Skeletal muscle satellite cell (primary cell): ENCODE measurements at regions not wholly inside any gene's neighbourhood (a gene's known extent, or its start where the extent isn't known, plus 50 kb on each side); places are given as distances from the start of the nearest gene placed in this dataset.
"Not testable (repeated sequence)": the region's sequence is repeated elsewhere in the genome, so short reads cannot be mapped to it uniquely, and the experiment has no call there.

Experiments used
- H3K27me3 ChIP-seq: 2 replicates; pipeline ENCODE4 v1.7.0; 2013; ENCODE audit warnings: low read length; ENCODE audit not compliant: control insufficient read depth, insufficient read depth
- H3K36me3 ChIP-seq: 2 replicates; pipeline ENCODE4 v1.7.0; 2013; ENCODE audit warnings: mild to moderate bottlenecking, control low read depth, low read length; ENCODE audit not compliant: insufficient read depth
- H3K4me1 ChIP-seq: 2 replicates; pipeline ENCODE4 v1.7.0; 2013; ENCODE audit warnings: low read length; ENCODE audit not compliant: control insufficient read depth, insufficient read depth
- H3K4me2 ChIP-seq: 2 replicates; pipeline ENCODE4 v1.7.0; 2013; ENCODE audit warnings: mild to moderate bottlenecking, low read length
- H3K4me3 ChIP-seq: 2 replicates; pipeline ENCODE4 v1.7.0; 2013; ENCODE audit warnings: low read length
- H3K9ac ChIP-seq: 2 replicates; pipeline ENCODE4 v1.7.0; 2013; ENCODE audit warnings: mild to moderate bottlenecking, low read depth, low read length, moderate library complexity
- H3K9me3 ChIP-seq: replicated peaks from 2 replicates; pipeline ENCODE4 v1.7.0; 2013; ENCODE audit warnings: mild to moderate bottlenecking, control low read depth, low read length

GRCh38 chr2:38465789-38466127 lies 88.7 kb upstream of the ATL2 start:
- H3K9ac ChIP-seq = no peak overlapping the region
- H3K4me2 ChIP-seq = no peak overlapping the region

GRCh38 chr2:38464971-38465788 lies 88.1 kb upstream of the ATL2 start:
- peaks cover 38% of the 10 kb centered on the region for H3K27me3 ChIP-seq
- H3K36me3 ChIP-seq = no peaks in the 10 kb centered on the region
- no peak overlapping the region for H3K4me3 ChIP-seq
- H3K9ac ChIP-seq = no peak overlapping the region
- H3K4me2 ChIP-seq = no peak overlapping the region
- peaks cover 3% of the 10 kb centered on the region for H3K4me1 ChIP-seq
- no peaks in the 10 kb centered on the region for H3K9me3 ChIP-seq

More at GRCh38 chr2:38465789-38466127, 88.7 kb upstream of the ATL2 start:
- Histone ChIP-seq H3K36me3 (no peaks in the 10 kb centered on the region), H3K4me3 (no peak overlapping the region), H3K9me3 (no peaks in the 10 kb centered on the region), H3K4me1 (peaks cover 3% of the 10 kb centered on the region), H3K27me3 (peaks cover 44% of the 10 kb centered on the region)

GRCh38 chr2:38463752-38464151 lies 86.7 kb upstream of the ATL2 start:
- Histone ChIP-seq H3K27me3 (peaks cover 26% of the 10 kb centered on the region), H3K9ac (no peak overlapping the region)

GRCh38 chr2:38462121-38462661 lies 85.1 kb upstream of the ATL2 start:
- Histone ChIP-seq H3K9ac (no peak overlapping the region), H3K4me1 (peaks cover 3% of the 10 kb centered on the region)

More at GRCh38 chr2:38463752-38464151, 86.7 kb upstream of the ATL2 start:
- H3K36me3 ChIP-seq = no peaks in the 10 kb centered on the region
- peaks cover 3% of the 10 kb centered on the region for H3K4me1 ChIP-seq
- H3K9me3 ChIP-seq = no peaks in the 10 kb centered on the region
- H3K4me2 ChIP-seq = no peak overlapping the region
- H3K4me3 ChIP-seq = no peak overlapping the region

GRCh38 chr2:38461470-38461869 lies 84.4 kb upstream of the ATL2 start:
- no peak overlapping the region for H3K4me3 ChIP-seq
- H3K9me3 ChIP-seq = no peaks in the 10 kb centered on the region
- peaks cover 30% of the 10 kb centered on the region for H3K27me3 ChIP-seq
- H3K9ac ChIP-seq = no peak overlapping the region
- no peaks in the 10 kb centered on the region for H3K36me3 ChIP-seq
- no peak overlapping the region for H3K4me2 ChIP-seq
- peaks cover 3% of the 10 kb centered on the region for H3K4me1 ChIP-seq

More at GRCh38 chr2:38462121-38462661, 85.1 kb upstream of the ATL2 start:
- Histone ChIP-seq H3K4me3 (no peak overlapping the region), H3K36me3 (no peaks in the 10 kb centered on the region), H3K4me2 (no peak overlapping the region), H3K27me3 (peaks cover 31% of the 10 kb centered on the region), H3K9me3 (no peaks in the 10 kb centered on the region)

- Histone ChIP-seq H3K9ac (no peak overlapping the region), H3K4me1 (peaks cover 3% of the 10 kb centered on the region), H3K4me3 (no peak overlapping the region), H3K4me2 (no peak overlapping the region), H3K9me3 (no peaks in the 10 kb centered on the region), H3K27me3 (peaks cover 41% of the 10 kb centered on the region), H3K36me3 (no peaks in the 10 kb centered on the region)
These were observed 83.2 kb upstream of the ATL2 start for GRCh38 chr2:38460313-38460712.

GRCh38 chr2:38454081-38454480 lies 77.0 kb upstream of the ATL2 start:
- Histone ChIP-seq H3K4me2 (no peak overlapping the region), H3K9me3 (no peaks in the 10 kb centered on the region), H3K4me1 (no peaks in the 10 kb centered on the region), H3K9ac (no peak overlapping the region), H3K36me3 (no peaks in the 10 kb centered on the region), H3K4me3 (no peak overlapping the region), H3K27me3 (peaks cover 61% of the 10 kb centered on the region)

GRCh38 chr2:38451778-38452177 lies 74.7 kb upstream of the ATL2 start:
- H3K4me2 ChIP-seq, H3K36me3 ChIP-seq, H3K4me1 ChIP-seq, H3K9me3 ChIP-seq, H3K4me3 ChIP-seq, H3K9ac ChIP-seq: not testable (repeated sequence)
- peaks cover 60% of the 10 kb centered on the region for H3K27me3 ChIP-seq

- Histone ChIP-seq H3K4me2 (no peak overlapping the region), H3K27me3 (peaks cover 62% of the 10 kb centered on the region), H3K4me1 (no peaks in the 10 kb centered on the region), H3K9ac (no peak overlapping the region), H3K9me3 (no peaks in the 10 kb centered on the region), H3K36me3 (no peaks in the 10 kb centered on the region), H3K4me3 (no peak overlapping the region)
These were observed 73.4 kb upstream of the ATL2 start for GRCh38 chr2:38450509-38450908.

- H3K9ac ChIP-seq = no peak overlapping the region
- no peaks in the 10 kb centered on the region for H3K36me3 ChIP-seq
- H3K4me1 ChIP-seq = no peaks in the 10 kb centered on the region
- peaks cover 60% of the 10 kb centered on the region for H3K27me3 ChIP-seq
- H3K4me3 ChIP-seq = no peak overlapping the region
- no peak overlapping the region for H3K4me2 ChIP-seq
- no peaks in the 10 kb centered on the region for H3K9me3 ChIP-seq
These were observed 71.8 kb upstream of the ATL2 start for GRCh38 chr2:38448692-38449410.

- H3K4me1 ChIP-seq = no peaks in the 10 kb centered on the region
- no peaks in the 10 kb centered on the region for H3K36me3 ChIP-seq
- peaks cover 69% of the 10 kb centered on the region for H3K27me3 ChIP-seq
- no peak overlapping the region for H3K9ac ChIP-seq
- no peak overlapping the region for H3K4me3 ChIP-seq
- H3K4me2 ChIP-seq = no peak overlapping the region
- H3K9me3 ChIP-seq = no peaks in the 10 kb centered on the region
These were observed 70.0 kb upstream of the ATL2 start for GRCh38 chr2:38446906-38447561.
